Calu3 (cell line): ENCODE measurements at regions not wholly inside any gene's neighbourhood (a gene's known extent, or its start where the extent isn't known, plus 50 kb on each side); places are given as distances from the start of the nearest gene placed in this dataset.

Experiments used
- BruUV-seq: library from RNA; stranded (reverse); fragments of 400-500 nt; replicated peaks from 2 replicates; lab custom pipeline; 2021; lab: Mats Ljungman, UMichigan
- CTCF ChIA-PET: fragments of 300-600 bp; sonication (Branson Sonifier 250); formaldehyde crosslinking; loops from one replicate; lab custom pipeline; 2022; ENCODE audit warnings: antibody characterized with exemption; lab: Charles Lee
- DNase-seq: peaks from one replicate; pipeline ENCODE4 v3.0.0; 2022
- H3K27ac Mint-ChIP-seq: one replicate; pipeline ENCODE4 v1.8.0; 2022; ENCODE audit warnings: mixed read lengths; ENCODE audit not compliant: unreplicated experiment
- H3K27me3 Mint-ChIP-seq: one replicate; pipeline ENCODE4 v1.8.0; 2022; ENCODE audit warnings: mixed read lengths; ENCODE audit not compliant: unreplicated experiment
- H3K36me3 Mint-ChIP-seq: one replicate; pipeline ENCODE4 v1.8.0; 2022; ENCODE audit warnings: mild to moderate bottlenecking, moderate library complexity, mixed read lengths; ENCODE audit not compliant: insufficient read depth, unreplicated experiment
- H3K4me1 Mint-ChIP-seq: one replicate; pipeline ENCODE4 v1.8.0; 2022; ENCODE audit warnings: mild to moderate bottlenecking, low read depth, mixed read lengths; ENCODE audit not compliant: unreplicated experiment
- H3K4me3 Mint-ChIP-seq: one replicate; pipeline ENCODE4 v1.8.0; 2022; ENCODE audit warnings: mild to moderate bottlenecking, low read depth, moderate library complexity, mixed read lengths; ENCODE audit not compliant: unreplicated experiment
- H3K9me3 Mint-ChIP-seq: one replicate; pipeline ENCODE4 v1.8.0; 2022; ENCODE audit warnings: low read depth, mixed read lengths; ENCODE audit not compliant: unreplicated experiment
- intact Hi-C: fragments of 100-400 bp; cut with micrococcal nuclease; formaldehyde crosslinking; loops from one replicate; pipeline ENCODE4 v1.10.0; 2022; ENCODE audit not compliant: unreplicated experiment
- TF ChIP-seq, protein P1 (sequence below): fragments of 200-600 bp; IDR thresholded peaks from one replicate; pipeline ENCODE4 v1.8.0; 2022; ENCODE audit warnings: antibody characterized with exemption; ENCODE audit not compliant: unreplicated experiment

- TF ChIP-seq, protein P1, sequence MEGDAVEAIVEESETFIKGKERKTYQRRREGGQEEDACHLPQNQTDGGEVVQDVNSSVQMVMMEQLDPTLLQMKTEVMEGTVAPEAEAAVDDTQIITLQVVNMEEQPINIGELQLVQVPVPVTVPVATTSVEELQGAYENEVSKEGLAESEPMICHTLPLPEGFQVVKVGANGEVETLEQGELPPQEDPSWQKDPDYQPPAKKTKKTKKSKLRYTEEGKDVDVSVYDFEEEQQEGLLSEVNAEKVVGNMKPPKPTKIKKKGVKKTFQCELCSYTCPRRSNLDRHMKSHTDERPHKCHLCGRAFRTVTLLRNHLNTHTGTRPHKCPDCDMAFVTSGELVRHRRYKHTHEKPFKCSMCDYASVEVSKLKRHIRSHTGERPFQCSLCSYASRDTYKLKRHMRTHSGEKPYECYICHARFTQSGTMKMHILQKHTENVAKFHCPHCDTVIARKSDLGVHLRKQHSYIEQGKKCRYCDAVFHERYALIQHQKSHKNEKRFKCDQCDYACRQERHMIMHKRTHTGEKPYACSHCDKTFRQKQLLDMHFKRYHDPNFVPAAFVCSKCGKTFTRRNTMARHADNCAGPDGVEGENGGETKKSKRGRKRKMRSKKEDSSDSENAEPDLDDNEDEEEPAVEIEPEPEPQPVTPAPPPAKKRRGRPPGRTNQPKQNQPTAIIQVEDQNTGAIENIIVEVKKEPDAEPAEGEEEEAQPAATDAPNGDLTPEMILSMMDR: no peak
- CTCF ChIA-PET: interaction anchor here (0.5 to 0.6 kb wide), 2 partner anchors 114 to 182 kb away, joined by 3 to 4 read pairs; no protein-coding TSS in a partner anchor
- intact Hi-C loops: no loop called here
- H3K4me3 Mint-ChIP-seq: no peak overlapping the region
- peaks cover 4% of the 10 kb centered on the region for H3K36me3 Mint-ChIP-seq
- no peaks in the 10 kb centered on the region for H3K4me1 Mint-ChIP-seq
- H3K27me3 Mint-ChIP-seq: peaks cover 100% of the 10 kb centered on the region
- DNase-seq: no peak
- H3K9me3 Mint-ChIP-seq: no peaks in the 10 kb centered on the region
- no peak overlapping the region for H3K27ac Mint-ChIP-seq
- no TSS peak for BruUV-seq
Measured at GRCh38 chr17:79207960-79208359, 133.3 kb downstream of the ENGASE start.

- no TSS peak for BruUV-seq
- H3K9me3 Mint-ChIP-seq: no peaks in the 10 kb centered on the region
- H3K27ac Mint-ChIP-seq: no peak overlapping the region
- intact Hi-C loops: no loop called here
- no peaks in the 10 kb centered on the region for H3K4me1 Mint-ChIP-seq
- no peak overlapping the region for H3K4me3 Mint-ChIP-seq
- TF ChIP-seq, protein P1: no peak
- no peak for DNase-seq
- CTCF ChIA-PET: interaction anchor here (0.7 kb wide), 1 partner anchor 200 kb away, joined by 3 read pairs; no protein-coding TSS in a partner anchor
- H3K36me3 Mint-ChIP-seq: peaks cover 4% of the 10 kb centered on the region
- peaks cover 100% of the 10 kb centered on the region for H3K27me3 Mint-ChIP-seq
Measured at GRCh38 chr17:79205688-79206205, 131.1 kb downstream of the ENGASE start.

GRCh38 chr17:79204261-79204660 is 129.6 kb downstream of the ENGASE start:
- no peak for DNase-seq
- BruUV-seq: no TSS peak
- no peak overlapping the region for H3K4me3 Mint-ChIP-seq
- CTCF ChIA-PET: no interaction called here
- TF ChIP-seq, protein P1: no peak
- H3K27ac Mint-ChIP-seq: no peak overlapping the region
- no peaks in the 10 kb centered on the region for H3K4me1 Mint-ChIP-seq
- intact Hi-C loops: no loop called here
- peaks cover 100% of the 10 kb centered on the region for H3K27me3 Mint-ChIP-seq
- H3K36me3 Mint-ChIP-seq: no peaks in the 10 kb centered on the region
- H3K9me3 Mint-ChIP-seq: no peaks in the 10 kb centered on the region

GRCh38 chr17:79203657-79204056 is 129.0 kb downstream of the ENGASE start:
- peaks cover 100% of the 10 kb centered on the region for H3K27me3 Mint-ChIP-seq
- no peaks in the 10 kb centered on the region for H3K4me1 Mint-ChIP-seq
- H3K27ac Mint-ChIP-seq: no peak overlapping the region
- H3K9me3 Mint-ChIP-seq: no peaks in the 10 kb centered on the region
- DNase-seq: no peak
- CTCF ChIA-PET: no interaction called here
- H3K36me3 Mint-ChIP-seq: no peaks in the 10 kb centered on the region
- no peak overlapping the region for H3K4me3 Mint-ChIP-seq
- BruUV-seq: no TSS peak
- intact Hi-C loops: no loop called here
- TF ChIP-seq, protein P1: no peak
